ENCODE measurements at regions not wholly inside any gene's neighbourhood (a gene's known extent, or its start where the extent isn't known, plus 50 kb on each side); places are given as distances from the start of the nearest gene placed in this dataset.
A peak's percentile ranks its signal among the peaks of the same experiment; 100 is the strongest.

- H3K9me3 ChIP-seq: peaks cover 0 to 14% of the 10 kb centered on the region in 2 donors
- H3K27me3 ChIP-seq: no peaks in the 10 kb centered on the region
- no peak overlapping the region for H3K27ac ChIP-seq
- no peaks in the 10 kb centered on the region for H3K36me3 ChIP-seq
- no peak for TF ChIP-seq CTCF (IDR thresholded peaks at IDR 0.05)
- H3K4me1 ChIP-seq: peaks cover 0 to 25% of the 10 kb centered on the region in 2 donors
- no peak for DNase-seq (ENCODE audit: low spot score)
- no peak overlapping the region for H3K4me3 ChIP-seq
Measured at GRCh38 chr16:87125206-87126155, 191.7 kb downstream of the C16orf95 start.

- DNase-seq (ENCODE audit: low spot score): no peak
- no peaks in the 10 kb centered on the region for H3K36me3 ChIP-seq
- H3K4me1 ChIP-seq: peaks cover 0 to 25% of the 10 kb centered on the region in 2 donors
- H3K4me3 ChIP-seq: no peak overlapping the region
- H3K27ac ChIP-seq: peak overlapping the region in 1 of 2 donors; percentile 65
- TF ChIP-seq CTCF (IDR thresholded peaks at IDR 0.05): no peak
- peaks cover 0 to 14% of the 10 kb centered on the region in 2 donors for H3K9me3 ChIP-seq
- no peaks in the 10 kb centered on the region for H3K27me3 ChIP-seq
Measured at GRCh38 chr16:87126403-87127025, 190.7 kb downstream of the C16orf95 start.

- Histone ChIP-seq H3K36me3 (no peaks in the 10 kb centered on the region), H3K27me3 (no peaks in the 10 kb centered on the region), H3K27ac (peak overlapping the region; percentile 17 to 65), H3K4me3 (no peak overlapping the region), H3K9me3 (peaks cover 0 to 14% of the 10 kb centered on the region in 2 donors), H3K4me1 (peaks cover 0 to 25% of the 10 kb centered on the region in 2 donors)
- no peak for TF ChIP-seq CTCF (IDR thresholded peaks at IDR 0.05)
- DNase-seq (ENCODE audit: low spot score): no peak
Measured at GRCh38 chr16:87127061-87127765, 190.0 kb downstream of the C16orf95 start.

- H3K9me3 ChIP-seq: peaks cover 0 to 14% of the 10 kb centered on the region in 2 donors
- no peaks in the 10 kb centered on the region for H3K36me3 ChIP-seq
- H3K27ac ChIP-seq: peak overlapping the region in 1 of 2 donors; percentile 65
- peaks cover 0 to 25% of the 10 kb centered on the region in 2 donors for H3K4me1 ChIP-seq
- H3K27me3 ChIP-seq: no peaks in the 10 kb centered on the region
- H3K4me3 ChIP-seq: no peak overlapping the region
- no peak for DNase-seq (ENCODE audit: low spot score)
- no peak for TF ChIP-seq CTCF (IDR thresholded peaks at IDR 0.05)
Measured at GRCh38 chr16:87127766-87128147, 189.4 kb downstream of the C16orf95 start.

GRCh38 chr16:87129771-87130170 is 187.4 kb downstream of the C16orf95 start:
- no peaks in the 10 kb centered on the region for H3K36me3 ChIP-seq
- H3K4me1 ChIP-seq: peaks cover 0 to 25% of the 10 kb centered on the region in 2 donors
- no peaks in the 10 kb centered on the region for H3K27me3 ChIP-seq
- no peak overlapping the region for H3K4me3 ChIP-seq
- no peak overlapping the region for H3K27ac ChIP-seq
- TF ChIP-seq CTCF (IDR thresholded peaks at IDR 0.05): no peak
- no peak for DNase-seq (ENCODE audit: low spot score)
- peaks cover 0 to 8% of the 10 kb centered on the region in 2 donors for H3K9me3 ChIP-seq
